AG04449 (cell line): ENCODE measurements at regions not wholly inside any gene's neighbourhood (a gene's known extent, or its start where the extent isn't known, plus 50 kb on each side); places are given as distances from the start of the nearest gene placed in this dataset.

Experiments used
- CTCF ChIA-PET: fragments of 350-600 bp; formaldehyde crosslinking; extraction: SDS; loops from one replicate; lab custom pipeline; 2021; ENCODE audit warnings: antibody characterized with exemption; lab: Yijun Ruan, JAX
- POLR2A ChIA-PET: fragments of 400-600, 350-600 bp; formaldehyde crosslinking; extraction: SDS; loops from one replicate; lab custom pipeline; 2020; ENCODE audit warnings: antibody characterized with exemption, inconsistent platforms; lab: Yijun Ruan, JAX
- DNase-seq: peaks from one replicate; pipeline ENCODE4 v3.0.0-alpha.2; 2010; ENCODE audit warnings: low read depth, low spot score
- H3K4me3 ChIP-seq: 2 replicates; pipeline ENCODE4 v1.5.1; 2011; ENCODE audit warnings: low read depth, mild to moderate bottlenecking, control low read depth, low read length
- CTCF ChIP-seq: IDR thresholded peaks from one replicate; pipeline ENCODE4 v1.5.1; 2011; ENCODE audit warnings: mild to moderate bottlenecking, moderate library complexity, low read length, control low read depth, inconsistent platforms; ENCODE audit not compliant: insufficient read depth; ENCODE audit errors: missing control alignments

- ChIA-PET CTCF (no interaction called here), POLR2A (no interaction called here)
Observed at GRCh38 chr10:10886861-10887531, 130.7 kb upstream of the CELF2 start.

GRCh38 chr10:10891124-10892082, 126.3 kb upstream of the CELF2 start:
- ChIA-PET POLR2A (interaction anchor here (0.8 kb wide), 1 partner anchor 20 kb away, joined by 3 read pairs; no protein-coding TSS in a partner anchor), CTCF (interaction anchor here (1.2 to 1.4 kb wide), 2 partner anchors 8 to 20 kb away, joined by 3 to 4 read pairs; no protein-coding TSS in a partner anchor)
- no peak for DNase-seq
- no peak for TF ChIP-seq CTCF
- no peak overlapping the region for H3K4me3 ChIP-seq

More at GRCh38 chr10:10886861-10887531, 130.7 kb upstream of the CELF2 start:
- DNase-seq: no peak
- no peak overlapping the region for H3K4me3 ChIP-seq
- TF ChIP-seq CTCF: no peak

- POLR2A ChIA-PET: no interaction called here
Observed at GRCh38 chr10:10892290-10892875, 125.3 kb upstream of the CELF2 start.

GRCh38 chr10:10897400-10897799, 120.3 kb upstream of the CELF2 start:
- POLR2A ChIA-PET: no interaction called here
- no peak overlapping the region for H3K4me3 ChIP-seq
- TF ChIP-seq CTCF: no peak
- CTCF ChIA-PET: no interaction called here
- no peak for DNase-seq

More at GRCh38 chr10:10892290-10892875, 125.3 kb upstream of the CELF2 start:
- no peak for DNase-seq
- CTCF ChIA-PET: interaction anchor here (1.2 kb wide), 1 partner anchor 19 kb away, joined by 3 read pairs; no protein-coding TSS in a partner anchor
- no peak overlapping the region for H3K4me3 ChIP-seq
- TF ChIP-seq CTCF: no peak

- ChIA-PET CTCF (no interaction called here), POLR2A (no interaction called here)
- DNase-seq: no peak
- no peak for TF ChIP-seq CTCF
- H3K4me3 ChIP-seq: no peak overlapping the region
Observed at GRCh38 chr10:10901906-10902305, 115.8 kb upstream of the CELF2 start.
